Heart left ventricle (tissue), 16 donors: ENCODE measurements at regions not wholly inside any gene's neighbourhood (a gene's known extent, or its start where the extent isn't known, plus 50 kb on each side); places are given as distances from the start of the nearest gene placed in this dataset.

ENCODE experiments used
- ATAC-seq, 4 donors: fragments of 200-7000 bp; cut with Tn5 transposase; one replicate each; pipeline ENCODE4 v1.9.1; 2020 to 2022; ENCODE audit warnings: moderate library complexity in 4 of 4, mild to moderate bottlenecking in 3 of 4, moderate number of reproducible peaks in 1 of 4
- DNase-seq, 5 donors: peaks; one replicate each; pipeline ENCODE4 v3.0.0-alpha.2; 2020
- H3K27ac ChIP-seq, 12 donors: fragments of 200-600 bp; sonication (generic) in 4 of 12; one replicate each; pipeline versions ENCODE4 v1.5.0 to v1.8.0; 2016 to 2022; ENCODE audit warnings: mild to moderate bottlenecking in 2 of 12
- H3K27me3 ChIP-seq, 9 donors: fragments of 200-600 bp; sonication (generic) in 2 of 9; one replicate each; pipeline versions ENCODE4 v1.5.1 to v1.8.0; 2016 to 2022; ENCODE audit warnings: mild to moderate bottlenecking in 3 of 9
- H3K36me3 ChIP-seq, 9 donors: fragments of 200-600 bp; sonication (generic) in 2 of 9; one replicate each; pipeline versions ENCODE4 v1.5.0 to v1.8.0; 2018 to 2022; ENCODE audit warnings: mild to moderate bottlenecking in 2 of 9
- H3K4me1 ChIP-seq, 12 donors: fragments of 200-600 bp; sonication (generic) in 4 of 12; one replicate each; pipeline versions ENCODE4 v1.5.0 to v1.8.0; 2016 to 2022; ENCODE audit warnings: mild to moderate bottlenecking in 3 of 12
- H3K4me3 ChIP-seq, 12 donors: fragments of 200-600 bp; sonication (generic) in 4 of 12; one replicate each; pipeline versions ENCODE4 v1.5.0 to v1.8.0; 2017 to 2022; ENCODE audit warnings: mild to moderate bottlenecking in 9 of 12, moderate library complexity in 4 of 12
- H3K9me3 ChIP-seq, 12 donors: fragments of 200-600 bp; sonication (generic) in 4 of 12; one replicate each; pipeline versions ENCODE4 v1.5.0 to v1.8.0; 2016 to 2022; ENCODE audit warnings: mild to moderate bottlenecking in 1 of 12
- CTCF ChIP-seq, 12 donors: fragments of 200-600 bp; sonication (generic) in 4 of 12; IDR thresholded peaks; one replicate each; pipeline versions ENCODE4 v1.5.0 to v1.8.0; 2018 to 2022; ENCODE audit warnings: antibody characterized with exemption in 12 of 12, mild to moderate bottlenecking in 5 of 12
- POLR2A ChIP-seq, 2 donors: fragments of 450-650 bp; IDR thresholded peaks; one replicate each; pipeline ENCODE4 v1.6.1; 2017; ENCODE audit warnings: antibody characterized with exemption in 2 of 2, mild to moderate bottlenecking in 2 of 2, moderate library complexity in 2 of 2
- WGBS, 4 donors: extraction: QIAGEN DNeasy Blood & Tissue Kit in 2 of 4; methylation state at CpG; one replicate each; pipeline versions ENCODE4 v1.1.5 to v1.1.7; 2013 to 2018; 5-methylcytosine and 5-hydroxymethylcytosine counted together
- intact Hi-C, 10 donors: fragments of 100-400 bp; cut with DNase I; formaldehyde crosslinking; loops; one replicate each; pipeline versions ENCODE4 v1.11.1 to v1.14.2; 2022
- donor health status: ischemic (EF 13 %, LVEDD 7.1; RV severe dilation, severe dysfunction).
- donor health status: healthy with polysubstance abuse.
- donor health status: DM: no; HTN: yes; CAD: no.
- donor health status: DM: no; HTN: no; CAD: no.
- donor health status: ischemic (EF 25% LVEDD 6.9; RV normal size, moderate dysfunction).
- donor health status: ischemic (EF 25% LVEDD 5.7; RV mildly dilated, moderate dysfunction).
- donor health status: healthy.
- donor health status: DM: yes; HTN: yes; CAD: no.
- donor health status: ischemic (EF 35%, LVEDD 5.7; RV mildly dilated, moderate dysfunction).
- donor health status: nonischemic (EF 11% LVEDD 7.7; RV severe dilation, severe dysfunction).
- donor health status: DM: yes; HTN: yes; CAD: no.
- donor health status: PGD.
- donor health status: ischemic (EF 29% LVEDD 5.4; RV normal size, mild dysfunction).
- donor health status: nonischemic (EF 23%, LVEDD 6.1; RV moderate dilation, normal function).

- H3K9me3 ChIP-seq: peaks cover 0 to 11% (median 0%) of the 10 kb centered on the region in 12 donors
- H3K4me3 ChIP-seq: no peak overlapping the region
- intact Hi-C loops: no loop called here
- no peaks in the 10 kb centered on the region for H3K27me3 ChIP-seq
- H3K36me3 ChIP-seq: no peaks in the 10 kb centered on the region
- no peaks in the 10 kb centered on the region for H3K4me1 ChIP-seq
- H3K27ac ChIP-seq: no peak overlapping the region
- DNase-seq (no peak), ATAC-seq (no peak)
- no peak for TF ChIP-seq CTCF (IDR thresholded peaks at IDR 0.05)
- no peak for TF ChIP-seq POLR2A (IDR thresholded peaks at IDR 0.05)
- WGBS, 4 donors: 34 to 43% (median 39%) methylated on average over 2 of the region's 2 CpGs
Measured at GRCh38 chr1:189774721-189775287, 702.9 kb downstream of the BRINP3 start.

GRCh38 chr1:189775343-189775742 is 702.3 kb downstream of the BRINP3 start:
- H3K36me3 ChIP-seq: no peaks in the 10 kb centered on the region
- TF ChIP-seq CTCF (IDR thresholded peaks at IDR 0.05) (no peak), POLR2A (IDR thresholded peaks at IDR 0.05) (no peak)
- ATAC-seq: no peak
- intact Hi-C loops: no loop called here
- no peak for DNase-seq
- H3K4me3 ChIP-seq: no peak overlapping the region
- no peak overlapping the region for H3K27ac ChIP-seq
- no peaks in the 10 kb centered on the region for H3K27me3 ChIP-seq
- no peaks in the 10 kb centered on the region for H3K4me1 ChIP-seq
- H3K9me3 ChIP-seq: peaks cover 0 to 11% (median 0%) of the 10 kb centered on the region in 12 donors
- WGBS, 4 donors: 8 to 21% (median 14%) methylated on average over 1 of the region's 1 CpG

GRCh38 chr1:189779034-189779433 is 698.6 kb downstream of the BRINP3 start:
- intact Hi-C loops: no loop called here
- no peak for TF ChIP-seq POLR2A (IDR thresholded peaks at IDR 0.05)
- TF ChIP-seq CTCF (IDR thresholded peaks at IDR 0.05): no peak
- Histone ChIP-seq H3K27ac (no peak overlapping the region), H3K4me1 (no peaks in the 10 kb centered on the region), H3K36me3 (no peaks in the 10 kb centered on the region), H3K9me3 (no peaks in the 10 kb centered on the region), H3K27me3 (no peaks in the 10 kb centered on the region), H3K4me3 (no peak overlapping the region)
- ATAC-seq (no peak), DNase-seq (no peak)
- 76 to 100% (median 89%) methylated on average over 1 of the region's 1 CpG for WGBS, 4 donors

- TF ChIP-seq CTCF (IDR thresholded peaks at IDR 0.05) (no peak), POLR2A (IDR thresholded peaks at IDR 0.05) (no peak)
- ATAC-seq (no peak), DNase-seq (peak in 1 of 5 donors; percentile 2)
- no peaks in the 10 kb centered on the region for H3K4me1 ChIP-seq
- intact Hi-C loops: no loop called here
- no peak overlapping the region for H3K4me3 ChIP-seq
- WGBS, 4 donors: 49 to 66% (median 53%) methylated on average over 2 of the region's 2 CpGs
- no peaks in the 10 kb centered on the region for H3K36me3 ChIP-seq
- no peaks in the 10 kb centered on the region for H3K27me3 ChIP-seq
- H3K9me3 ChIP-seq: no peaks in the 10 kb centered on the region
- H3K27ac ChIP-seq: no peak overlapping the region
Measured at GRCh38 chr1:189782295-189782694, 695.4 kb downstream of the BRINP3 start.
